ENCODE measurements at regions not wholly inside any gene's neighbourhood (a gene's known extent, or its start where the extent isn't known, plus 50 kb on each side); places are given as distances from the start of the nearest gene placed in this dataset.

DNA sequence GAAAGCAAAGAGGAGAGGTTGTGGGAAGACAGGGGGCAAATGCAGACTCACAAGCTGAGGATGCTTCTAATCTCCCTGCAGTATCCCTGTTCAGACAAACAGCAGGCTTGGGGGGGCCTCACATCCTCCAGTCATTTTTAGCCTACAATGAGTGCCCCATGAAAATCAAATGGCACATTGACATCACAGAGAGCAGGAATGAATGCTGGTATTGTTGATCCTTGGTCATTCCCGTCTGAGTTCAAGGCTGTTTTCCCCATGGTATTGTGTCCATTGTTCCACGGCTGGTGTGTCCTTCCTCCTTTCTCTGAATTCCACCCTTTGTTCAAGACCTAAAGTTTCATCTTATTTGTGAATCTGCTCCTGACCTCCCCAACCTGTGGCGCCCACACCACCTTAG lies 545.6 kb downstream of the AJAP1 start:
- DNase-seq: no peak
- no peak overlapping the region for H3K27ac Mint-ChIP-seq
- POLR2A ChIA-PET: no interaction called here
- peaks cover 0 to 7% (median 3%) of the 10 kb centered on the region in 9 donors for H3K9me3 Mint-ChIP-seq
- ATAC-seq: no peak
- H3K4me1 Mint-ChIP-seq: peaks cover 0 to 1% (median 0%) of the 10 kb centered on the region in 4 donors
- H3K36me3 Mint-ChIP-seq: peaks cover 0 to 12% (median 5%) of the 10 kb centered on the region in 3 donors
- no peak overlapping the region for H3K4me3 Mint-ChIP-seq
- peaks cover 1 to 17% (median 5%) of the 10 kb centered on the region in 5 donors for H3K27me3 Mint-ChIP-seq

DNA sequence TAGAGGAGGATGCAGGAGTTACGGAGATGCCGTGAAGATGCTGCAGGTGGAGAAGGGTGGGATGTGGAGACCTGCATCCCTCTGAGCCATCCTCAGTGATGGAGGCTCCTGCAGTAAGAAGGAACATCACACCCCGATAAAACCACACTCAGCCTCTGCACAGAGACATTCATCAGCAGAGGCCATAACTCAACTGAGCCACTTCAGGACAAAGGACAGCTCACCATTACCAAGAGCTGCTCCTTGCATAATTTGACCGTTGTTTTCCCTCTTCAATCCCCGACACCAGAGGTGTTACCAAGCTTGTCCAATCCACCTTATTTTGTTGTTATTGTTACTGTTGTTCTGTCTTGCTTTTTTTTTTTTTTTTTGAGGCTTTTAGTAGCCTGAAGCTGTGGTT lies 543.9 kb downstream of the AJAP1 start:
- ATAC-seq: no peak
- H3K4me3 Mint-ChIP-seq: no peak overlapping the region
- H3K27me3 Mint-ChIP-seq: peaks cover 1 to 17% (median 5%) of the 10 kb centered on the region in 5 donors
- no peak overlapping the region for H3K27ac Mint-ChIP-seq
- no peaks in the 10 kb centered on the region for H3K9me3 Mint-ChIP-seq
- H3K4me1 Mint-ChIP-seq: peaks cover 0 to 1% (median 0%) of the 10 kb centered on the region in 4 donors
- DNase-seq: no peak
- POLR2A ChIA-PET: no interaction called here
- H3K36me3 Mint-ChIP-seq: peaks cover 0 to 7% (median 5%) of the 10 kb centered on the region in 3 donors

DNA sequence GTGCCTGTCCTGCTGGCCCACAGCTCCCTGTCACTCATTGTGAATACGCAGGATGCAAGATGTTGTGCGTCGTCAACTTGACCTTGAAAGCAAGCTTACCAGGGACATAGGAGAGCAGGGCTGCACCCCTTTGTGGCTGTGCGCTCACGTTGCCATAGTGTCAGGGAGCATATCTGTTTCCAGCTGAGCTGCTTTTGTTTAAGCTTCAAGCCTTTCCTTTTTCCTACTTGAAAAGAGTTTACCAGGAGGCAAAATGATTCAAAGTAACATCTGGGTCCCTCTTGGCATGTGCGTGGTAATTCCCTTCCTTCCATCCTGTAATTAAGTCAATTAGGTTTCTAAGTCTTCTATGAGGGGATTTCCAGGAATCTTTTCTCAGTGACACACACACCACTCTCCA lies 537.1 kb downstream of the AJAP1 start:
- H3K27me3 Mint-ChIP-seq: peaks cover 0 to 2% (median 0%) of the 10 kb centered on the region in 5 donors
- no peak for ATAC-seq

GRCh38 chr1:5189384-5189783 lies 535.0 kb downstream of the AJAP1 start:
- POLR2A ChIA-PET: no interaction called here
- Mint-ChIP-seq H3K27ac (no peak overlapping the region), H3K9me3 (no peaks in the 10 kb centered on the region), H3K4me3 (no peak overlapping the region), H3K27me3 (peaks cover 0 to 2% (median 0%) of the 10 kb centered on the region in 5 donors), H3K36me3 (no peaks in the 10 kb centered on the region), H3K4me1 (no peaks in the 10 kb centered on the region)
- ATAC-seq: no peak
- DNase-seq: no peak

More for the DNA sequence above, 537.1 kb downstream of the AJAP1 start:
- POLR2A ChIA-PET: no interaction called here
- no peak overlapping the region for H3K4me3 Mint-ChIP-seq
- no peaks in the 10 kb centered on the region for H3K36me3 Mint-ChIP-seq
- DNase-seq: no peak
- H3K4me1 Mint-ChIP-seq: no peaks in the 10 kb centered on the region
- H3K9me3 Mint-ChIP-seq: no peaks in the 10 kb centered on the region
- no peak overlapping the region for H3K27ac Mint-ChIP-seq

- POLR2A ChIA-PET: no interaction called here
- H3K4me1 Mint-ChIP-seq: peaks cover 4 to 11% (median 7%) of the 10 kb centered on the region in 4 donors
- ATAC-seq (no peak), DNase-seq (no peak)
- H3K36me3 Mint-ChIP-seq: no peaks in the 10 kb centered on the region
- H3K4me3 Mint-ChIP-seq: no peak overlapping the region
- peaks cover 0 to 10% (median 0%) of the 10 kb centered on the region in 9 donors for H3K9me3 Mint-ChIP-seq
- peak overlapping the region in 2 of 10 donors; percentile 21 to 44 for H3K27ac Mint-ChIP-seq
- H3K27me3 Mint-ChIP-seq: peaks cover 0 to 19% (median 11%) of the 10 kb centered on the region in 5 donors
Observed at GRCh38 chr1:5165762-5166161, 511.4 kb downstream of the AJAP1 start.

DNA sequence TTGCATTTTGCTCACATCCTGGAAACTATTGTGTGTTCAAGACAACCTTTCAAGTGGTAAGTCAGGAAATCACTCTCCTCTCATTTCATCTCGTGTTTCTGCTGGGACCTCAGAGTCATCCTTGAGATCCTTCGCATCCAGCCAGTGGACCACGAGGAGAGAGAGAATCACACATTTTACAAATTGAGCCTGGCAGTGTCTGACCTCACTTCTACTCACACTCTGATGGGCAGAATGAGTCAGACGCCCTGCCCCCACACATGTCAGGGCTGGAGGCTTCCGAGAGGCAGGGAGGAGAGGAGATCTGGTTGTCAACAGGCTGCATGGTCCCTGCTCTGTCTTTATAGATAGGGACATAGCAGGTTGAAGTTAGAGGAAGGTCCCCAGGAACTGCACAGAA lies 509.7 kb downstream of the AJAP1 start:
- peaks cover 4 to 11% (median 7%) of the 10 kb centered on the region in 4 donors for H3K4me1 Mint-ChIP-seq
- no peak overlapping the region for H3K4me3 Mint-ChIP-seq
- no peak for DNase-seq
- POLR2A ChIA-PET: no interaction called here
- H3K27ac Mint-ChIP-seq: peak overlapping the region in 1 of 10 donors; percentile 10
- H3K27me3 Mint-ChIP-seq: peaks cover 0 to 19% (median 11%) of the 10 kb centered on the region in 5 donors
- H3K9me3 Mint-ChIP-seq: peaks cover 0 to 7% (median 0%) of the 10 kb centered on the region in 9 donors
- no peaks in the 10 kb centered on the region for H3K36me3 Mint-ChIP-seq
- no peak for ATAC-seq

GRCh38 chr1:5161372-5161771 lies 507.0 kb downstream of the AJAP1 start:
- H3K27me3 Mint-ChIP-seq: peaks cover 0 to 24% (median 5%) of the 10 kb centered on the region in 5 donors
- H3K4me3 Mint-ChIP-seq: no peak overlapping the region
- DNase-seq: no peak
- POLR2A ChIA-PET: no interaction called here
- H3K27ac Mint-ChIP-seq: no peak overlapping the region
- H3K4me1 Mint-ChIP-seq: peaks cover 4 to 11% (median 7%) of the 10 kb centered on the region in 4 donors
- H3K9me3 Mint-ChIP-seq: peaks cover 0 to 7% (median 0%) of the 10 kb centered on the region in 9 donors
- no peak for ATAC-seq
- no peaks in the 10 kb centered on the region for H3K36me3 Mint-ChIP-seq

GRCh38 chr1:5157175-5157574 lies 502.8 kb downstream of the AJAP1 start:
- POLR2A ChIA-PET: no interaction called here
- peaks cover 0 to 8% (median 2%) of the 10 kb centered on the region in 3 donors for H3K36me3 Mint-ChIP-seq
- no peak overlapping the region for H3K27ac Mint-ChIP-seq
- no peak overlapping the region for H3K4me3 Mint-ChIP-seq
- DNase-seq (no peak), ATAC-seq (no peak)
- peaks cover 0 to 18% (median 5%) of the 10 kb centered on the region in 5 donors for H3K27me3 Mint-ChIP-seq
- H3K4me1 Mint-ChIP-seq: no peaks in the 10 kb centered on the region
- H3K9me3 Mint-ChIP-seq: peaks cover 0 to 22% (median 9%) of the 10 kb centered on the region in 9 donors

- Mint-ChIP-seq H3K4me1 (peaks cover 0 to 1% (median 0%) of the 10 kb centered on the region in 4 donors), H3K9me3 (peaks cover 0 to 22% (median 9%) of the 10 kb centered on the region in 9 donors), H3K27me3 (peaks cover 0 to 18% (median 2%) of the 10 kb centered on the region in 5 donors), H3K27ac (no peak overlapping the region), H3K4me3 (no peak overlapping the region), H3K36me3 (peaks cover 0 to 8% (median 2%) of the 10 kb centered on the region in 3 donors)
- ATAC-seq (no peak), DNase-seq (no peak)
- POLR2A ChIA-PET: interaction anchor here (0.7 kb wide), 1 partner anchor 10 kb away, joined by 5 read pairs; no protein-coding TSS in a partner anchor
Observed at GRCh38 chr1:5156416-5157120, 502.2 kb downstream of the AJAP1 start.

- Mint-ChIP-seq H3K4me1 (peaks cover 0 to 2% (median 0%) of the 10 kb centered on the region in 4 donors), H3K27me3 (peaks cover 0 to 19% (median 7%) of the 10 kb centered on the region in 5 donors), H3K9me3 (peaks cover 0 to 22% (median 8%) of the 10 kb centered on the region in 9 donors), H3K27ac (no peak overlapping the region), H3K4me3 (no peak overlapping the region), H3K36me3 (peaks cover 0 to 8% (median 2%) of the 10 kb centered on the region in 3 donors)
- DNase-seq (no peak), ATAC-seq (no peak)
- POLR2A ChIA-PET: no interaction called here
Observed at GRCh38 chr1:5151511-5151910, 497.1 kb downstream of the AJAP1 start.

DNA sequence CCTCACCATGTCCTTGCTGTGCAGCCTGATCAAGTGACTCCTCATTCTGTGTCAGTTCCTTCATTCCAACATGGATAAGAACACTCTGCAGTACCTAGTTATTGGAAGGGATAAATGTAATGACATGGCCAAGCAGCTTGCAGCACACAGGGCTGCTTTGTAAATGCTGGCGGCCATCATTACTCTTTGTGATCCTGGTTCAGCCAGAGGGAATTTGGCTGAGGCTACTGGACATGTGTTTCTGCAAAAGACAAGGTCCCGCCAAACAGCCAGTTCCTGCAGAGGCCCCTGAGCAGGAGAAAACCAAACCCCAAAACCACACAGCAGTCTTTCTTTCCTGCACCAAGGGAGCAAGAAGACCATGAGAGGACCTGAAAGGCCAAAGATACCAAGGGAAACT lies 495.8 kb downstream of the AJAP1 start:
- ATAC-seq: no peak
- Mint-ChIP-seq H3K36me3 (peaks cover 0 to 5% (median 2%) of the 10 kb centered on the region in 3 donors), H3K9me3 (peaks cover 0 to 12% (median 6%) of the 10 kb centered on the region in 9 donors)

GRCh38 chr1:5147806-5148205 lies 493.4 kb downstream of the AJAP1 start:
- DNase-seq (no peak), ATAC-seq (no peak)
- Mint-ChIP-seq H3K27me3 (peaks cover 11 to 47% (median 17%) of the 10 kb centered on the region in 5 donors), H3K4me1 (peaks cover 0 to 4% (median 0%) of the 10 kb centered on the region in 4 donors), H3K9me3 (peaks cover 0 to 6% (median 0%) of the 10 kb centered on the region in 9 donors), H3K4me3 (no peak overlapping the region), H3K27ac (no peak overlapping the region), H3K36me3 (no peaks in the 10 kb centered on the region)
- POLR2A ChIA-PET: no interaction called here

More for the DNA sequence above, 495.8 kb downstream of the AJAP1 start:
- Mint-ChIP-seq H3K27ac (no peak overlapping the region), H3K27me3 (peaks cover 4 to 25% (median 13%) of the 10 kb centered on the region in 5 donors), H3K4me3 (no peak overlapping the region), H3K4me1 (peaks cover 0 to 2% (median 0%) of the 10 kb centered on the region in 4 donors)
- POLR2A ChIA-PET: no interaction called here
- no peak for DNase-seq

- Mint-ChIP-seq H3K4me1 (peaks cover 0 to 4% (median 0%) of the 10 kb centered on the region in 4 donors), H3K36me3 (no peaks in the 10 kb centered on the region), H3K27me3 (peaks cover 11 to 45% (median 17%) of the 10 kb centered on the region in 5 donors), H3K9me3 (no peaks in the 10 kb centered on the region), H3K4me3 (no peak overlapping the region), H3K27ac (no peak overlapping the region)
- ATAC-seq (no peak), DNase-seq (no peak)
- POLR2A ChIA-PET: no interaction called here
Observed at GRCh38 chr1:5142389-5142788, 488.0 kb downstream of the AJAP1 start.

Data from naive thymus-derived CD8-positive, alpha-beta T cell (primary cell).